GM19452 (cell line): ENCODE measurements at regions not wholly inside any gene's neighbourhood (a gene's known extent, or its start where the extent isn't known, plus 50 kb on each side); places are given as distances from the start of the nearest gene placed in this dataset.
"Not testable (repeated sequence)": the region's sequence is repeated elsewhere in the genome, so short reads cannot be mapped to it uniquely, and the experiment has no call there.

Experiments used
- ATAC-seq: cut with Tn5 transposase; IDR thresholded peaks from one replicate; pipeline ENCODE4 v1.9.1; 2021; ENCODE audit not compliant: unreplicated experiment

DNA sequence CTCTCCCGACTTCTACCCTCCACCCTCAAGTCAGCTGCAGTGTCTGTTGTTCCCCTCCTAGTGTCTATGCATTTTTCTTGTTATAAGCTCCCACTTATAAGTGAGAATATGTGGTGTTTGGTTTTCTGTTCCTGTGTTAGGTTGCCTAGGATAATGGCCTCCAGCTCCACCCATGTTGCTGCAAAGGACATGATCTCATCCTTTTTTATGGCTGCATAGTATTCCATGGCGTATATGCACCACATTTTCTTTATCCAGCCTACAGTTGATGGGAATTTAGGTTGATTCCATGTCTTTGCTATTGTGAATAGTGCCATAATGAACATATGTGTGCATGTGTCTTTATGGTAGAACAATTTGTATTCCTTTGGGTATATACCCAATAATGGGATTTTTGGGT, 80.7 kb downstream of the SPTSSA start:
- ATAC-seq, result not testable (repeated sequence)

DNA sequence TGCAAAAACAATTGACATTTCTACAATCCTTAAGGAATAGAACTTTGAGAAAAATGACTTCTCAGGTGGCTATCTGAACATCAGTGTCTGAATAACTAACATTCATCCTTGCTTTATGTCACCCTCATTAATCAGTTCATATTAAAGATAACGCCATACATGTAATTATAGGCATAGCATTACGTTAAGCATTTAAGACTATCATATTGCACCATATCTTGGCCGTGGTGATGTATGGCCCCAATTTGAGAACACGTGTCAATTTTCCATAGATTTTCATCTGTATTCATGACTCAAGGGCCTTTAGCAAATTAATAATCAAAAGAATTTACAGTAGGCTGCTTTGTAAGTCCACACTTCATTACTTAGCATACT, 81.6 kb downstream of the SPTSSA start:
- no peak for ATAC-seq

DNA sequence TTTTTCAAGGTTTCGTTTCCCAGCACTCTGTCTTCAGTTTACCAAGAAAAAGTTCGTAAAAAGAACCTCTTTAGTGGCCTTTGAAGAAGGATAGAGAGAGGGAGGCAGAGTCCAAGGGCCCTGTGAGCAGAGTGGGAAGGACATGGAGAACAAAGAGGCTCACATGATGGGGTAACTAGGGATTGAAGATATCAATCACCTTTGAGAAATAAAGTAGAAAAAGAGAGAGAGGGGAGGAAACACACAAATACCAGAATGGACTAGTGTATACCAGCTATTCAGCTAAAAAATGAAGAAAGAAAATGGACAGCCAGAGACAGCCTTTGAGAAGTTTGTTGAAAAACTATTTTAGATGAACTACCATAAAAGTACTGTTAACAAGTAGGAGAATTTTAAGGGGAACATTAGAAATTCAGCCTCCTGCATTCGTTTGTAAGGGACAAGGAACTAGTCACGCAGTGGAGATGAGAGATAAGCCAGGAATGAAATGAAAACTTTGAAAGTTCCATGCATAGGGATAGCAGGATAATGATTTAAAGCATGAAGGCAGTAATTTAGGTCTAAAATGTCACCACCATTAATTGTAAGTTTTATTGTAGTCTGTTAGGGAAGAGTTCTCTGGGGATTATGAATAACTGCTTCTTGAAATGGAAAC, 82.1 kb downstream of the SPTSSA start:
- no peak for ATAC-seq

DNA sequence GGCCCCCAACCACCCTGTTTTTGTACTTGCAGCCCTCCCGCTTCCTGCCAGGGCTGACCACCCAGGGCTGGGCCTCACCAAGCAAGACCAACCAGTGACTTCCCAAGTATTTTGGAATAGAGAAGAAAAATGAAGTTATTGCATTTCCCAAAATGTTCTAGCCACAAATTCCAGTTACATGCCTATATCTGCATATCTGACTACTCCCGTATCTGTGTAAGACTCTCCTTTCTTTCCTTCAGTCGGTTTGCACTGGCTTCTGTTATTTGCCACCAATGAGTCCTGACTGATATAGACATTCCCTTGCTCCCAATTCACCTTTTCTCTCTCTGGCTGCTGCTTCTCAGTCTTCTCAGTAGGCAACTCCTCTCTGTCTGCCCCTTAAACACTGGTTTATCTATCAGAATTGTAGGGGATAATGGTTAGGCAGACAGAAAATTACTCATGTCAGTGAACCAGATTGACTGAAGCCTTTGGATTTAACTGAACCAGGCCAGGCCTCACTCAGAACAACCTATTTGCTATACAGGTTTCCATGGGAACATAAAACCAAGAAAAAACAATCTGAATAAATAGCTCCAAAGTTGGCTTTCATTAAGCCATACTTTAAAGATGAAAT, 85.3 kb downstream of the SPTSSA start:
- ATAC-seq, result no peak

DNA sequence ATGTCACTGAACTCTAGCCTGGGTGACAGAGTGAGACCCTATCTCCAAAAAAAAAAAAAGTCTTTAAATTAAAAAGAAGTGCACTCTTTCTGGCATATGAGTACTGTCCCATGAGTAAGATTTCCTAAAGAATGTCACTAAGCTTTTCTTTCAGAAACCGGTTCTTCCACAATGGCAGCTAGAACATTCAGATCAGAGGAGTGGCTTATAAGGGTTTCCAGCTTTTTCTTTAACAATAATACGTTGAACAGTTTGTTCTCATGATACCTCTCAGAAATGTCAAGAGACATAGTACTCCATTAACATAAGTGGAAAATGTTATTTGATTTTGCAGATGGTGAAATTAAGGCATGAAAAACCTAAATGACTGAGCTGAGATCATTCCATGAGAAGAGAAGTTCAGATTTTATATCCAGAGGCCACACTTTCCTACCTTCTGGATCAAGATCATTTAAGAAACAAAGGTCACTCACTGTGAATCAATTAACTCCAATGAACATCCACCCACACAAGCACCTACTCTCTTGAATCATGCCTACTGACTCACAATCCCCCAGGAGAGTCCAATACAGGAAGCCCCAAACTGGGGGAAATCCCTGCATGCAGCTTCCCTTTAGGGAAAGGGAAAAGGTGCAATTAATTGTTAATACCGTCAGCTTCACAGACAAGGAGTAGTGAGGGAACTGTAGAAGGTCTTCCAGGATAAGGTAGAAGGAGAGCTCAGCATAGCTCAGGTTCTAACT, 86.9 kb downstream of the SPTSSA start:
- ATAC-seq, result no peak

DNA sequence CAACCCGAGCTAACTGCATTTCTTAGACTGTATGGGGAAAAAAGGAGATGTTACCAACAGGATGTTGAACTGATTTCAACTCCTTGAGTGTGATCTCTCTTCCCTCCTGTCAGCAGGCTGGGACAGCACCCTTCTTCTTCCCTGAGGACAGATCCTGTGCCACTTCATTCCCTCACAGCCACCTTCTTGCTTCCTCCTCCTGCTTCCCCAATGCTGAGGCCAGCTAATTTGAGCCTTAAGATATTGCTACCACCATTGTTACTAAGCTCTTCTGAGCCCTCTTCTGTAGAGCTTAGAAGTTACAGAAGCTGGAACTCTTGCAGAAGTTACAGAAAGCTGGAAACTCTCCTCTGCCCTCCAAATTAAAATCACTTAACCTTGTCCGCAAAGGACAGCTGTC, 88.8 kb downstream of the SPTSSA start:
- ATAC-seq, result no peak

DNA sequence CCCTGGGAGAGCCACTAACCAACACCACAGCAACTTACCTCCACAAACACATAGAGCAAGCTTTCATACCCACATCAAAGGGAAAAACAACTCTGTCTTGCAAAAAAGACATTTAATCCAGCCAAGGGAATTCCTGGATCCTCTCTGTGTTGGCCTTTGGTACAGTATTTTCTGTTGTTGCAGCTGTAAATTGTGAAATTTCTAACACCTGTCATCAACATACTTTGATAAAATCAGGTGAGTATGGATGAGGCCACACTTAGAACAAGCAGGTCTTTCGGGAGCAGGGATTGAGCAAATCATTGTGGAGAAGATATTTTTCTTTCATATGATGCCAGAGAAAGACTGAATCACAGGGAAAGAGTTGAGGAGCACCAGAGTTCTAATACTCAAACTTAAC, 89.3 kb downstream of the SPTSSA start:
- ATAC-seq, result no peak

DNA sequence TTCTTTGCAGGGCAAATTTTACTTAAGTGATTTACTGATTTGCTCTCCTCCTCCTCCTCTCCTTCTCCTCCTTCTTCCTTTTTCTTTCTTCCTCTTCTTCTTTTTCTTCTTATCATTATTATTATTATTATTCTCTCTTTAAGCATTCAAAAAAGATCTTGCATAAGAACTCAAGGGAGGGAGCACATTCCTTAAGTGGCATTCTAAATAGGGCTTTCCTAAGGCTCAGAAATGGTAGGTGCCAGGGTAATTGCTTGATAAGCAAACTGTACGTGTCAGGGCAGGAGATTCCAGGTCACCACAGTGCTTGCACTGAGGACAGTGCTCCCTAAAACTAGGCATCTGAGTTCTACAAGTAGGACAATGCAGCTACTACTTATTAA, 92.4 kb downstream of the SPTSSA start:
- no peak for ATAC-seq

DNA sequence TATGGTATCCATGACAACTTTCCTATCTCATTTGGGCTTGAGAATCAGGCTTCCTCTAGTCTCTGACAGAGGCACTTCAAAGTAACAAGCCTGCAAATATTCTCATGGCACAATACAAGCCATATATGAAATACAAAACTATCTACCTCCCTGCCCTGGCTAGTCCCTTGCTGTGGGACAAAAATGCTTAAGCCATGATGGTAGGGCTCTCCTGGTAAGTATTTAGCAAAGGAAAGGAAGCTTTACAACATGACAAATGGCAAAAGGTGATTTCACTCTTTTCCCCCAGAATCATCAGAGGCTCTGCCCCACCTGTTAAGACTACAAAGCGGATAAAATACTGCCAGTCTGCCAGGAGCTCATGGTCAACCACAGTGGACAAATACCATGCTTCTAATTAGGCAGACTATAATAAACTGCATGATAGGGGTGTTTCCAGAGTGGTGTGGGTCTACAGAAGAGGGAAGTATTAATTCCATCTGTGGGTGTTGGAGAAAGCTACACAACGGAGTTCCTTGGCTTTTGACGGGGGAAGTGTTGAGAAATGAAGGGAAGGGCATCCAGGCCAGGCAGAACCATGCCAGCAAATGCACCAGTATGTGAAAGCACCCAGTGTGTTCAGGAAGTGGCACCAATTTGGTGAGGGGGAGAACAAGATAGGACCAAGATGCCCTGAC, 92.9 kb downstream of the SPTSSA start:
- no peak for ATAC-seq

DNA sequence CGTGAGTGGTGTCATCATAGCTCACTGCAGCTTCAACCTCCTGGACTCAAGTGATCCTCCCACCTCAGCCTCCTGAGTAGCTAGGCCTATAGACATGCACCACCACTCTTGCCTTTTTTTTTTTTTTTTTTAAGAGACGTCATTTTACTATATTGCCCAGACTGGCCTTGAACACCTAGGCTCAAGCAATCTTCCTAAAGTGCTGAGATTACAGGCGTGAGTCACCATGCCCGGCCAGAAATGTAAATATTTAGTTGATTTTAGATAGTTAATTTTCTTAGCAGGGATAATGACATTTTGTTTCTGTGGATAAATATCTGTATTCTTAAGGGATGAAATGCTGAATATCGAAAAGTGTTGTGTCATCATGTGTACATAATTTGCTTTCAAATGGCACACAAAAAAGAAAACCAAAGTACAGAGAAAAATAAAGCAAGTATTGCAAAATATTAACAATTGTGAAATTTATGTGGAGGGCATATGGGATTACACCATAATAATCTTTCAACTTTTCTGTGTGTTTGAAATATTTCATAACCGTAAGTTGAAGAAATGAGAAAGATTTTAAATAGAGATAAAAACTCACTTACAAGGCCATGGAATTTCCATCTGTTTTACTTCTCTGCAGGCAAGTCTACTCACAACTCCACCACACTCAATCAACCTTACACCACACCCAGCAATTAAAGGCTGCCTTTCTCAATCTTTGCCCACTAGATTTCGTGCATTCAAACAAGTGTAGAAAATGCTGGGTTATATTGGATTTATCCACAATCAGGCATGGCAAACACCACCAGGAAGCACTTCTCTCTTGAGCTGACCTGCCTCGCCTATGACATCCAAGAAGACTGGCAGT, 93.7 kb downstream of the SPTSSA start:
- ATAC-seq, result no peak

DNA sequence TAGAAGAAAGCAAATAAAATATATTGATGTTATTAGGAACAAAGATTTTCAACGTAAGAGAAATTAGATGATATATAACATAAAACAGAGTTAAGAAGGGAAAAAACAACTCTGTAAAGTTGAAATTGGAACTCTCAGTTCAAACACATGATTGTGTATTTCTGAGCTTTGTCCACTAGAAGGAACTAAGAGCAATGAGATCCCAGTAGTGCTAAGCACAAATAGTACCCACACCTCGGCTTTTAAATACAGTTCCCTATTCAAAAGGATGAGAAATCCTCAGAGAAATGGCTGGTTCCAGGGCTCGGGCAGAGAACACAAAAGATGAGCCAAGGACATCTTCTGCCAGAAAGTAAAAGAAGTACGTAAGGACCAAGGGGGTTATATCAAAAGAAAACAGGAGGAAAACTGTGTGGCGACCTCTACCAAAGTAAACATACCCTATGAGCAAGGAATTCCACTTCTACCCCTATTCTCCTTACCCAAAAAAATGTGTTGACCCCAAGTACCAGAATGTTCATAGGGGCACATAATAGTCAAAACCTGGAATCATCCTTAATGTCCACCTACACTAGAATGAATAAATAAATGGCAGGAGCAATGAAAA, 96.6 kb downstream of the SPTSSA start:
- ATAC-seq, result no peak

DNA sequence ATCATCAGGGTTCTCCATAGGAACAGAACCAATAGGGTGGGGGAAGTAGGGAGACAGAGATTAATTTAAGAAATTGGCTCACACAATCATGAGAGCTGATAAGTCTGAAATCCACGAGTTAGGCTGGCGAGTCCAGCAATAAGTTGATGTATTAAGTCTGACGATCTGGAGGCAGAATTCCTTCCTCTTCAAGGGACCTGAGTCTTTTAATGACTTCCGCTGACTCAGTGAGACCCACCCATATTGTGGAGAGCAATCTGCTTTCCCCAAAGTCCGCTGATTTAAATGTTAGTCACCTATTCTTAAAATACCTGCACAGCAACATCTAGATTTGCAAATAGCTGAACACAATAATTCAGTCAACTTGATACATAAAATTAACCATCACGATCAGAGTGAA, 97.8 kb downstream of the SPTSSA start:
- no peak for ATAC-seq

DNA sequence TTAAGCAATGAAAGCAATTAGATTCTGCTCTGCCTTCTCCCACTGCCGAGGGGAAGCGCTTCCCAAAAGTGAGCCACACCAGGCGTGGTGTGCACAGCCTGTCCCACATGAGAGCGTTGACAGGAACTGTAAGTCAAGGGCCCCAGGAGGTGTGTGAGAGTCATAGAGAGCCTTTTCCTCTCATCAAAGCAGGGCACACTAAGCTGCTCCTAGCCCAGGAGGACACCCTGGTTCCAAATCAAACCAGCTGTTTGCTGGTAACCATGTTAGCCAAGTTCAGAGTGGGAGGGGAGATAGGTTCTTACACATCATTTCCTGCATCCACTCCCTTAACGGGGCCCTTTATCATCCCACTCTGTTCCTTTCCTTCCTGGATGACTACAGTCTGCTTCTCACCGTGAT, 98.3 kb downstream of the SPTSSA start:
- no peak for ATAC-seq

DNA sequence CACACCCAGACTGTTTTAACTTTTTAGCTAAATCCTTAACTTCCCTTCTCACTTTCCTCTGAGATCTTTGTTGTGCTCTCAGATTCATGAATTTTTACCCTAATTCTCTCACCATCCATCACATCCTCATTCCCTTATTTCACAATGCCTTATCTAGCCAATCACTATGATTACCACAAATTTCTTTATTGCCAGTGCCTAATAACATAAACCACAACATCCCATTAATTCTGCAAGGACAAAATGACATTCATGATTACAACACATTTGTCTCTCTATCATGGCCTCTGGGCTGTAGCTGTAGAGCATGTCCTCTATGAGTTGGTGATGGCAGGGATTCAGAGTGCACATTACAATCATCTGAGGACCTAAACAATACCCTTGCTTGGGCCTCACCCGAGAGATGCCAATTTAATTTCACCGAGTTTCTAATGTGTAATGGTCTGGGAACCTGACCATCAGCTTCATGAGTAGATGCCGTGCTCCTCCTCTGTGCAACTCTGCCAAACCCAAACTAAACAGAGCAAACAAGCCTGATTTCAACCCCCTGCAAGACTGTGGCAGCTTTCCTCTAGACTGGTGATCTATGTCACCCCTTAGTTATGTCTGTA, 99.3 kb downstream of the SPTSSA start:
- ATAC-seq, result no peak

DNA sequence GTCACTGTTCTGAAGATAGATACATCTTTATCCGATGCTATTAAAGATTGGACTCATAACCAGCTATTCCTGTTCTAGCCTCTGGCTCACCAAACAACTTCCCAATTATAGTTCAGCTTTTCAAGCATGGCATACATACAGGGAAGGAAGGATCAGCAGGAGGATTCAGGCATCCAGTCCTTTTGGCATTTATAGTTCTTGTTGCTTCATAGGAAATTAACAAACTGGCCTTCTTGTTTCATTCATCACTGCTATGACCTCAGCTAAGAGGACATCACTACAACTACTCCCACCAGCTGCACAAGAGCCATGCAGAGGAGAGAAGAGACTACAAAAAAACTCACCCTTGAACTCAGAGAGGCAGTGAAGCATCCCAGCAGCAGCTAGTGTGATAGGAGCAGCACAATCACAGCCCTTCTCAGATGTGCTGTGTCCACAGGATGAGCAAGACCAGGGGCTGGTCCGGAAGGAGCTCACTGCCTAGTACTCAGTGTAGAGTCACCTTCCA, 100.5 kb downstream of the SPTSSA start:
- no peak for ATAC-seq

DNA sequence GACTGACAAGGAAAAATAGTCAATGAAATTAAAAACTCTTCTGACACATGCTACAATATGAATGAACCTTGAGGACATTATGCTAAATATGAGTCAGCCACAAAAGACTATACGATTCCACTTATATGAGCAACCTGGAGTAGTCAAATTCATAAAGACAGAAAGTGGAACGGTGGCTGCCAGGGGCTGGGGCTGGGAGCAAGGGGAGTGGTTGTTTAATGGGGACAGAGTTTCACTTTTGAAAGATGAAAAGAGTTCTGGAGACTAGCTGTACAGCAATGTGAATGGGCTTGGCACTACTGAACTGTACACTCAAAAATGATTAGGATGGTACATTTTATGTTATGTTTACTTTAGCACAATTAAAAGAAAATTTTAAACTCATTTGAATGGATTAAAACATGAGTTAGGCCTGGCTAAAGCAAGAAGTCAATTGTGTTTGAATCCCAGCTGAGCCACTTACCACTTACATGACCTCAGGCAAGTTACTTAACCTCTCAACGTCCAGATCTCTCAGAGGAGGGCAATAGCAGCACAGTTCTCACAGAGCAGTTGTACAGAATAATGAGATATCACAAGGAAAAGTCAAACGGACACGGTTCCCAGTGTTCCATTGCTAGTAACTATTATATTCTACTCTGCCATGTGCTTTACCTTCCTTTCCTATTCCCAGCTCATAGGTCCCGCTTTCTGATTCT, 102.5 kb downstream of the SPTSSA start:
- ATAC-seq, result no peak

DNA sequence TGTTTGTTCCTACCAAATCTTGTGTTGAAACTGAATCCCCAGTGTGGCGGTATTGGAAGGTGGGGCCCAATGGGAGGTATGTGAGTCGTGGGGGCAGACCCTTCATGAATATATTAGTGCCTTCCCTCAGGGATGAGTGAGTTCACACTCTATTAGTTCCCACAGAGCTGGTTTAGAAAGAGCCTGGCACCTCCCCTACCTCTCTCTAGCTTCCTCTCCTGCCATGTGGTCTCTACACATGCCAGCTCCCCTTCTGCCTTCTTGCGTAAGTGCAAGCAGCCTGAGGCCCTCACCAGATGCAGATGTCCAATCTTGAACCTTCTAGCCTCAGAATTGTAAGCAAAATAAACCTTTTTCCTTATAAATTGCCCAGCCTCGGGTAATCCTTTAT, 105.8 kb downstream of the SPTSSA start:
- no peak for ATAC-seq

DNA sequence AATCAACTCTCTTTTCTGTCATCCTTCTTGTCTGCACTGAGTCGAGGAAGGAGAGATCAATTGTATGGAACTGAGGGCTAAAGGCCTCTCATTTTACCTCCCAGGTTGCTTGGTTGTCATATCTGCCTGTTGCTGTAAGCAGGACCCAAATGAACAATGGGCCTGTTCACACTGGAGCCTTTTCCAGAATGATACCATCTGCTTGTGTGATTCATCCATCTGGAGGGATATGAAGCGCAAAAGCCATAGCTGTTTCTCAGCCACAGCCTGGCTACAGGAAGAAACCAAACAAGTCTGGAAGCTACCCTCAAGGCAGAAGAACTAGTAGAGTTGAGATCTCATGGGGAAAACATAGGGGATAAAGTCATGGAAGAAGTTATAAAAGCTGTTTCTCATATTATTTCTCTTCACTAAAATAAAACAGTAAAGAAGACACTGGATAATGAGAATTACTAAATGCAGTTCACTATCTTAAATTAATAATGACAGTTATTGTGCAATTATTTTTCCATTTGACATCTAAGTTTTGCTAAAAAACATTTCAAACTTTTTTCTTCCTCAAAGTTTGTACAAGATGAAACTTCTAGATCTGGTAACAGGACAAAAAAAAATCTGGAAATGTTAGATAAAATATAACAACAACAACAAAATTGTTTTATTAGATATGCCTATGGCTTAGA, 106.3 kb downstream of the SPTSSA start:
- no peak for ATAC-seq

DNA sequence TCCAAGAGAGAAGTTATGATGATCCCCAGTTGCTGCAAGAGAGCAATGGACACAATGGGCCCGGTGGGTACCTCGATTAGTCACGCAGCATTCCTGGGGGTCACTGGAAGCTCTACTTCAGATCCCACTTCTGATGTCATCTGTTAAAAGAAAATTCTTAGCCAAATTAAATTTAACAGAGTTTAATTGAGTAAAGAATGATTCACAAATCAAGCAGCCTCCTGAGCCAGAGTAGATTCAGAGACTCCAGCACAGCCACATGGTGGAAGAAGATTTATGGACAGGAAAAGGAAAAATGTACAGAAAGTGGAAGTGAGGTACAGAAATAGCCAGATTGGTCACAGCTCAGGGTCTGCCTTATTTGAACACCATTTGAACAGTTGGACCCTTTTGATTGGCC, 107.5 kb downstream of the SPTSSA start:
- no peak for ATAC-seq
